ENCODE measurements at regions not wholly inside any gene's neighbourhood (a gene's known extent, or its start where the extent isn't known, plus 50 kb on each side); places are given as distances from the start of the nearest gene placed in this dataset.

DNA sequence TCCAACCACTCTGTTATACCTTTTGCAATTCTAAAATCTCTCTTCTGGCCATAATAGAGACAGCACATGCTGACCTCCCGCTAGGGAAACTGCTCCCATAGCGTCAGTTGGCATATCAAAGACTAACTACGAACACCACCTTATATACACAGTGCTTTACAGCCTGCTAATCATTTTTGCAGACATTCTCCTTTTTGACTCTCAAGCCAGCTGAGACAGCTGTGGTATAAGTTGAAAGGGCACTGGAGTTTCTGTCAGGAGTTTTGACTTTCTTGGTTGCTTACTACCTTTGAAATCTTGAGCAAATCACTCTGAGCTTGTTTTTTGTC lies 160.2 kb upstream of the TBCA start:
- TF ChIP-seq, protein P1, sequence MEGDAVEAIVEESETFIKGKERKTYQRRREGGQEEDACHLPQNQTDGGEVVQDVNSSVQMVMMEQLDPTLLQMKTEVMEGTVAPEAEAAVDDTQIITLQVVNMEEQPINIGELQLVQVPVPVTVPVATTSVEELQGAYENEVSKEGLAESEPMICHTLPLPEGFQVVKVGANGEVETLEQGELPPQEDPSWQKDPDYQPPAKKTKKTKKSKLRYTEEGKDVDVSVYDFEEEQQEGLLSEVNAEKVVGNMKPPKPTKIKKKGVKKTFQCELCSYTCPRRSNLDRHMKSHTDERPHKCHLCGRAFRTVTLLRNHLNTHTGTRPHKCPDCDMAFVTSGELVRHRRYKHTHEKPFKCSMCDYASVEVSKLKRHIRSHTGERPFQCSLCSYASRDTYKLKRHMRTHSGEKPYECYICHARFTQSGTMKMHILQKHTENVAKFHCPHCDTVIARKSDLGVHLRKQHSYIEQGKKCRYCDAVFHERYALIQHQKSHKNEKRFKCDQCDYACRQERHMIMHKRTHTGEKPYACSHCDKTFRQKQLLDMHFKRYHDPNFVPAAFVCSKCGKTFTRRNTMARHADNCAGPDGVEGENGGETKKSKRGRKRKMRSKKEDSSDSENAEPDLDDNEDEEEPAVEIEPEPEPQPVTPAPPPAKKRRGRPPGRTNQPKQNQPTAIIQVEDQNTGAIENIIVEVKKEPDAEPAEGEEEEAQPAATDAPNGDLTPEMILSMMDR (conservative IDR thresholded peaks at IDR 0.05; ENCODE audit: low read length): no peak
- TF ChIP-seq EZH2phosphoT487 (IDR thresholded peaks at IDR 0.05; ENCODE audit: borderline replicate concordance, low read depth, low read length): no peak

Measured in OCI-LY7 (cell line).